MV-4-11 (cell line): ENCODE measurements at regions not wholly inside any gene's neighbourhood (a gene's known extent, or its start where the extent isn't known, plus 50 kb on each side); places are given as distances from the start of the nearest gene placed in this dataset.
"Not testable (repeated sequence)": the region's sequence is repeated elsewhere in the genome, so short reads cannot be mapped to it uniquely, and the experiment has no call there.

ENCODE experiments used
- DNase-seq: peaks from one replicate; lab custom pipeline; 2025; lab: John Stamatoyannopoulos, UW

DNA sequence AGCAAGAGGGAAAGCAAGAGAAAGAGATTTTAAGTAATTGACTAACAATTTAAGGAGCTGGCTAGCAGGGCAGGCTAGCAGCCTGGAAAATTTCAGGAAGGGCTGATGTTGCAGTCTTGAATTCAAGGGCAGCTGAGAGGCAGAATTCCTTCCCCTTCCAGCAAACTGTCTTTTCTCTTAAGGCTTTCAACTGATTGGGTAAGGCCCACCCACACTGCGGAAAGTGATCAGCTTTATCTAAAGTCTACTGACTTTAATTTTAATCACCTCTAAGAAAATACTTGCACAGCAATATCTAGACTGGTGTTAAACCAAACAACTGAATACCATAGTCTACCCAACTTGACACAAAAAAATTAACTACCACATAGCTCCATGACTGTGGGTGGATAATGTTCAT is 303.9 kb downstream of the FZD1 start:
- no peak for DNase-seq

DNA sequence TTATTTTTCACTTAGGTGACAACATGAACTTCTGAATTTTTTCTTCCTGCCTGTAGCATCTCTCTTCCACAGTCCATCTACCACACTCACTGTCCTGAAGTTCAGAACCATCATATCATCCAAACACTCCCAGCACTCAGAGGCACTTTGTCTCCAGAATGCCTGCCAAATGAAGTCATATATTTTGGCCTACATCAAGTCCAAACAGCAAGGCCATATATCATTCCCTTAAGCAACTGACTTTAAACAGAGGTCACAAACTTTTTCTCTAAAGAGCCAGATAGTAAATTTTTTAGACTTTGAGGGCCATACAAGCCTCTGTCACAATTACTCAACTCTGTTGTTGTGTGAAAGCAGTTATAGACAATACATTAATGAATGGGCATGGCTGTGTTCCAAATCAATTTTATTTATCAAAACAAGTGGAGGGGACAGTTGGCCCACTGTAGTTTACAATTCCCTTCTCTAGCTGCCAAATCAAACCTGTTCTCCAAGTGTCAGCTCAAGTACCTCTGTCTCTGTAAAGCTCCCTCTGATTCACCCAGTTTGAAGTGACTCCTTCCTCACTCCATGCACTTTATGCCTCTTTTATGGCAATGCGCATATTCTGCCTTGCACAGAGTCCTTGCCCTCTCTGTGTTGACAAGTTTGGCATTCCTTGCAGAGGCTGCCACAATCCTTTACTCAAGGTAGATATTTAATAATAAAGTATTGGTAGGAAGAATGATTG is 305.7 kb downstream of the FZD1 start:
- no peak for DNase-seq

DNA sequence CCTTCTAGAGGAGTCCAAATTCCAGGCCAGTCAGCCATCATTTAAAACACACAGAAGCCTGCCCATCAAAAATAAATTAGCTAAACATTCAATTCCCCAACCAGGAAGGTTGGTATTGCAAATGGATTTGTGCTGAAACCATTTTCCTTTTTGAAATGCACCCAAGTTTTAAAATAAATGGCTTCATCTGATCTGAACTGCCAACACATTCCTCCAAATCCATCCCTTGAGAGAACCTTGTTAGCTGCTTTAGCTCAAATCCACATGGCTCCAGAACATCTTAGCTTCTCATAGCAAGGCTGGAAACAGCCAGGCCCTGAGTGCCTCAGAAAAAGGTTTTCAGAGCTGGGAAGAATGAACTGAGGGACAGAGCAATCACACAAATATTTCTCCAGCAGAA is 306.3 kb downstream of the FZD1 start:
- no peak for DNase-seq

DNA sequence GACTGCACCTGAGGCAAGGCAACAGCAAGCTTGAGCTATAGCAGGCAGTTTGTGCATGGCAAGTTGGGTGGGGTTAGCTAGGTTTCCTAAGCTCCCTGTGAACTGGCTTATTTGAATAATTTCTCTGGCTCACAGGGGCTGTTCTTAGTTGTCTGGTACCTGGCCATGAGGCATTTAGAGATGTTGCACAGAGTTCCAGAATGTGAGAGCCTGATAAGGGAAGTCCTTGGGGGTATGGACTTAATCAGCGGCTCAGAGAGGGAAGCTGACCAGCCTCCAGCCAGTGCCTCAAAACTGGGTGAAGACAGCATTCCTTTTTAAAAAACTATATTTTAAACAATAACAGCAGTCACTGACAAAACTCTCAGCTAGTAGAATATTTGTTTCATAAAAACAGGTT is 307.4 kb downstream of the FZD1 start:
- DNase-seq = no peak

DNA sequence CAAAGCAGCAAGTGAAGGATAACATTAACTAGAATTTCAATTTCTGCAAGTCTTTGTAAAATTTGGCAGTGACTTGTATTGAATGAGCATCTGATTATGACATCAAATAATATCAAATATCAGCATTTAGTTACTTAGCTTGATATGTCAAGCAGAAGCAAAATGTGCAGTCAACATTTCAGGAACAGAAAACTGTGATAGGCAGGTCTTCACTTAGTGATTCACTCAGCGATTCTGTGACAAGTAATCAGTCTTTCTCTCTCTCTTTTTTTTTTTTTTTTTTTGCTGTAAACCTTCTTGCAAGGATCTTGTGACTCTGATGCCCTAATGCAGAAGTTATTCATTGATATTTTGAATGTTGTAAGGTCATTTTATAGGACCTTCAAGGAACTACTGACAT is 307.1 kb downstream of the MTERF1 start:
- DNase-seq = no peak

DNA sequence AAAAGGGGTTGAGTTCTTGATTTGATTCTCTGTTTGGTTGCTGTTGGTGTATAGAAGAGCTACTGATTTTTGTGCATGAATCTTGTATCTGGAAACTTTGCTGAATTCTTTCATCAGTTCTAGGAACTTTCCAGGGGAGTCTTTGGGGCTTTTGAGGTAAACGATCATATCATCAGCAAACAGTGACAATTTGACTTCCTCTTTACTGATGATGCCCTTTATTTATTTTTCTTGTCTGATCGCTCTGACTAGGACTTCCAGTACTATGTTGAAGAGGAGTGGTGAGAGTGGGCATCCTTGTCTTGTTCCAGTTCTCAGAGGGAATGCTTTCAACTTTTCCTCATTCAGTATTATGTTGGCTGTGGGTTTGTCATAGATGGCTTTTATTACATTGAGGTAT is 304.0 kb downstream of the MTERF1 start:
- not testable (repeated sequence) for DNase-seq

DNA sequence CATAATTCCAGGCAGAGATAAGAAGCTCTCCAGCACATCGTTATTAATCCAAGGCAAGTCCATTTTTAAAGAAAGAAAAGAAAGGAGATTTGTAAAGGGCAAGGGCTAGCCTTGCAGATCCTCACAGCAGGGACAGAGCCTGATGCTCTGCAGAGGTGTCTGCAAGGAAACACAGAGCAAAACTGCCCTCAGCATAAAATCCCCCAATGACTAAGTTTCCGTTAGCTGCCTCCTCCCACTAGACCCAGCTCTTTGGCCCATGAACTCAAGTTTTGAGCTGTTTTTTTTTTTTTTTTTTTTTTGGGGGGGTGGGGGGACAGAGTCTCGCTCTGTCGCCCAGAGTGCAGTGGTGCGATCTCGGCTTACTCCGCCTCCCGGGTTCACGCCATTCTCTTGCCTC is 300.7 kb downstream of the MTERF1 start:
- DNase-seq = no peak

DNA sequence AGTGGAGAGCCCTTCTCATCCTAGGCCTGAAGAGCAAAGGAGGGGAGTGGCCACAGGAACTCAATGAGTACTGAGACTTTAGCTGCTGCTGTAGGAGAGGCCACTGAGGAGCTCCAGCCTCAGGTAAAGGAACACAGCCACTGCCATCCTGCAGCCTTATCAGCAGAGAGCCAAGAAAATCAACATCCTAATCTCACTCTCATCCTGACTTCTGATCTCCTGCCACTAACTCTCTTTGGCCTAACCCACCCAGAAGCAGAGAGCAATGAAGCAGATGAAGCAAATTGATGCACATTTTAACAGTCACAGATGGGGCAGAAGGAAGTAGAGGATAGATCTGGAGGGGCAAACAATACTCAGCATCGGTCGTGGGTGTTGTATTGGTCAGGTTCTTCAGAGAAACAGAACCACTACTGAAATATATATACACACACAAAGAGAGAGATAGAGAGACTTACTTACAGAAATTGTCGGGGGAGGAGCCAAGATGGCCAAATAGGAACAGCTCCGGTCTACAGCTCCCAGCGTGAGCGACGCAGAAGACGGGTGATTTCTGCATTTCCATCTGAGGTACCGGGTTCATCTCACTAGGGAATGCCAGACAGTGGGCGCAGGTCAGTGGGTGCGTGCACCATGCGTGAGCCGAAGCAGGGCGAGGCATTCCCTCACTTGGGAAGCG is 297.6 kb downstream of the MTERF1 start:
- DNase-seq = no peak

DNA sequence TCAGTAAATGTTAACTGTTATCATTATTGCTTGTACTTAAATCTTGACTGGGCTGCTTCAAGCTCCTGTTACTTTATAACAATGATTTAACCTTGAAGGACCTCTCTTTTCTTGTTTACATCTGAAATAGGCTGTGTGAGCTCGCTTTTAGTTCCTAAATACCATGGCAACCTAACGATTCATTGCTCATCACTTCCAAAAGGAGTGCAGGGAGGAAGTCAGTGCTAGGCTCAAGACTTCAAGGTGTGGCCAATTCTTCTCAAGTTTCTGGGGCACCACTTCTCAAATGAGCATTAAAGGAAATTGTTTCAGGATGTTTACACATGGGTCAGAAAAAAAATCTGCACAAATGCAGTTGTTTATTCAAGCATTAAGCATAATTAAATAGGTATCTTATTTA is 284.2 kb downstream of the MTERF1 start:
- no peak for DNase-seq

DNA sequence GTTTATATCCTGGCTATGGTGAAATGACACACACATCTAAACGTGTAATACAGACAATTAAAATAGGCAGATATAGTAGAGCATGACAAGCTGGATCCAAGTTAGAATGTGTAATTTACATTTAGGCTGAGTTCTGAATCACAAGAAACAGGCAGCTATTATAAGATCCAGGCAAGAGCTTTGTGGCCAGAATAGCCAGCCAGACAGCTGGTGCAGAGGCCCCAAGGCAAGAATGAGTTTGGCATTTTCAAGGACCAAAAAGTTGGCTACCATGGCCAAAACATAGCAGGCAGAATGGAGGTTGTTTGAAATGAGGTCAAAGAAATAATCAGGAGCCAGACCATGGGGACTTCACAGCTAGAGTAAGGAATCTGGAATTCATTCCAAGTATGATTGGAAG is 281.7 kb downstream of the MTERF1 start:
- DNase-seq = no peak

DNA sequence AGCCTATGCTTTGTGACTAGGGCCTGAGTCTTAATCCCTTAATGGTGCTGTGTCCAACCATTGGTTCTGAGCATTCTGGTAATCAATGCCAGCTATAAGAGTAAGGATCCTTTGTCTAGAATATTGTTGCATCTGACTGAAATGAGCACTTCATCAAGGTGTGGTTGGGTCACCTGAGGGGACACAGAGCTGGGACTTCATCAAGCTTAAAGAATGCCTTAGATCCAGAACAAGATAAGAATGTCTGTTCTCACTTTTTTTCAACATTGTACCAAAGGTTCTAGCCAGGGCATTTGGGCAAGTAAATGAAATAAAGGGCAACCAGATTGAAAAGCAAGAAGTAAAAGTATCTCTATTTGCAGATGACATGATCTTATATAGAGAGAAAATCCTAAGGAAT is 280.4 kb downstream of the MTERF1 start:
- DNase-seq = no peak

DNA sequence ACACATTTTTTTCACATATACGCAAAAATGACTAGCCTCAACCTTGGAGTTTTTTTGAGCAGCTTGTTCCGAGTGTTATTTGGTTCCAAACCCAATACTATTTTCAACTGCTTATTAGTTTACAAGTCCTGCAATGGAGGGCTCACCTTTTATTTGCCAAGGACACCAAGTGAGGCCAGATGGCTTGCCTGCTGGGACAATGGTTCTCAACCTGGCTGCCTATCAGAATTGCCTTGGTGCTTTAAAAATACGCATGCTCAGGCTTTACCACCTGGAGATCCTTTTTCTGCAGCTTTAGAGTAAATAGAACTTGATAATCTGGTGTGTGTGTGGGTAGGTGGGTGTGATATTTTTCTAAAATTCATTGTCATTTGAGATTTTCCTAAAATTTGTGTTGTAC is 276.8 kb downstream of the MTERF1 start:
- DNase-seq = no peak

DNA sequence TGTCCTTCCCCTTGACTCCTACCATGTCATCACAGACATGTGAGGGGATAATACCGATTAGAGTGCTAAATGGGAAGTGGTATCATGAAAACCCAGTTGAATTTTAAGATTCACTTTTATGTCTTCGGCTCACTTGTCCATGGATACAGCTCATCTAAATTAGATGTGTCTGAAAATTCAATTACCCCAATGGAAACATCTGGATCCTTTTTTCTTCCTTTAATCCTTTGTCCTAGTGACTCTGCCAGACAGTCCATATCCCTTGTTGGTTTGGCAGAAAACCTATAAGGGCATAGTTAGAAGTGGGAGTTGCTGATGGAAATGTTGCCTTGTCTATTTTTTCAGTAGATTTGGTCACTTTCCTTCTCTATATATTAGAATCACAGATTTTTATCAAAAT is 271.9 kb downstream of the MTERF1 start:
- DNase-seq = no peak

DNA sequence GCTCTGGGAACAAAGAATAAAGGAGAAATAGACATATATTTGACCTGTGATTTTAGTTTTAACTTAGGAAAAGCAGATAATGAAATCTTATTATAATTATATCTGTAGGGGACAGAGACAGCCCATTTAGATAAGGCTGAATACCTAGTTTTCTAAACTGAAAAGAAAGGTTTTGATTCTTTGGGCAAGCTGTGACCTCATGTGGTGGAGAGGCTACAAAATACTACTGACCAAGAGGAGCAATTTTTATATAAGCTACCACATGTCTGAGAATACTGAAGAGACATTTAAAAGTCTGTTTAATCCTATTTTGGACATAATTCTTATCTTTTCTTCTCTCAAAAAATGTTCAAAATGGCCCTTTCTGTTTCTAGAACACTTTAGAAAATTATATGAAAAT is 271.0 kb downstream of the MTERF1 start:
- DNase-seq = no peak

DNA sequence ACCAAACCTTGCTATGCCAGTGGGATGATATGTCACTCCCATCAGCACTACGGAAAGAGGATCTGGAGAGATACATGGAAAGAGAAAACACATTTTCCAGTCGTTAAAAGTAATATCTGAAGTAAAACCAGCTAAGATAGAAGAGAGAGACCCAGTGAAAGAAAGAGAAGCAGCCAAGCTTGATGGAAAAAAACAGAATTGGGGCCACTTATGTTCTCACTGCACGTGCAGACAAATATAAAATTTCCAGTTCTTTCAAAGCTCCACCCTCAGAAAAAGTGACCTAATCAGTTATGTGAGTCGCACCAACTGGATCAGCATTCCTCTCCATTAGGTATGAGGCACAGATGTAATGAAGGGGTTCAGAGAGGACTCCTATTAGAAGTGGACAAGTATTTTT is 266.1 kb downstream of the MTERF1 start:
- no peak for DNase-seq

DNA sequence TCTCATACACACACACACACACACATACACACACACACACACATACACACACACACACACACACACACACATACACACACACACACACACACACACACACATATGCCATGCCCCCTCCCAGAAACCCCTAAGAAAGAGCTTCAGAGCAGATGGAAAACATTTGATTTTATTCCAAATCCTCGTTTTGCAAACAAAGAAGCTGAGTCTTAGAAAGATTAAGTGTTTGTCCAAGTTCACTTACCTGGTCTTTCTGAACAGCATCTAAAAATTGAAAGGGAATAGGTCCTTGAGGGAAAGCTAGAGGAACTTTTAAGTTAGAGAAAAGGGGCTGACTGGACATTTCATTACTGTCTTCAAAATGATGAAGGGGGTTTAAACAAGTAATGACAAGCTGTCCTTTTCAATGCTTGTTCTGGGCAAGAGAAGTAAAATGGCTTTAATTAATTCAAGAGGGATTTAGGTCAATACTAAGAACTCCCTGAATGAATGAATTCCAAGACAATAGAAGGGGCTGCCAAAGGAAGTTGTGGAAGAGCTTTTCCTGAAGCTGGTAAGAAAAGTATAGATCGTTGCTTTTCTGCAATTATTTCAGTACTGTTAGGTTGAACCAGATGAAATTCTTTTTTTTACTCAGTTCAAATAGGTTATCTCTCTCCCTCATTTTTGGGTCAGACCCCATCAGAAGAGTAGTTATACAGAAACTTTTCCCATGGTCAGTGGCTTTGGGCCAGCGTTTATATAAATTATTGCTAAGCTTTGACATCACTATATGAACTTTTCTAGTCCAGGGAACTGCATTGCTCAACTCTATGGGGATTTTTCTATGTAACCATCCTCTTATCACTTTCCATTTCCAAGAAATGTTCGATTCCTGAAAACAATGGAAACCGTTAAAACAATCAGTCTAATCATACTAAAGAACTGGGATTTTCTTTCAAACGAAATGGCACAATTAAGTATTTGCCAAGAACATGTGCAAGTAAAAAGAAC is 261.4 kb downstream of the MTERF1 start:
- DNase-seq = no peak

DNA sequence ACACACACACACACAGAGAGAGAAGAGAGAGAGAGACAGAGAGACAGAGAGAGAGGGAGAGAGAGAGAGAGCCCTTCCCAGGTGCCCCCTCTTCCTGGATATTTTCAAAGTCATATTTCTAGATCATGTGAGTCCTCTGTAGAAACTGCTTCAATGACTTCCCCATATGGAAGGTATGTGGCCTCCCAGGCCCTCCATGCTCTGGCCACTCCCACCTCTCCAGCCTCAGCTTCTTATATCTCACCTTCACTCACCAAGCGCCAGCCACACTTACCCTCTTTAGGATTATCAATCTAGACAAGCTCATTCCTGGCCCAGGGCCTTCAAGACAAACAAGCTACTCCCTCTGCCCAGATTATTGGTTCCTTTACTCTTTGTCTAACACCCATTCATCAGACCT is 259.7 kb downstream of the MTERF1 start:
- DNase-seq = no peak

DNA sequence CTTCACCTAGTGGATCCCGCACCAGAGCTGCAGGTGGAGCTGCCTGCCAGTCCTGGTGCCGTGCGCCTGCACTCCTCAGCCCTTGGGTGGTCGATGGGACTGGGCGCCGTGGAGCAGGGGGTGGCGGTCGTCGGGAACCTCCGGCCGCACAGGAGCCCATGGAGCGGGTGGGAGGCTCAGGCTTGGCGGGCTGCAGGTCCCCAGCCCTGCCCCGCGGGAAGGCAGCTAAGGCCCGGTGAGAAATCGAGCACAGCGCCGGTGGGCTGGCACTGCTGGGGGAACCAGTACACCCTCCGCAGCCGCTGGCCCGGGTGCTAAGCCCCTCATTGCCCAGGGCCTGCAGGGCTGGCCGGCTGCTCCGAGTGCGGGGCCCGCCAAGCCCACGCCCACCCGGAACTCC is 253.2 kb downstream of the MTERF1 start:
- not testable (repeated sequence) for DNase-seq

DNA sequence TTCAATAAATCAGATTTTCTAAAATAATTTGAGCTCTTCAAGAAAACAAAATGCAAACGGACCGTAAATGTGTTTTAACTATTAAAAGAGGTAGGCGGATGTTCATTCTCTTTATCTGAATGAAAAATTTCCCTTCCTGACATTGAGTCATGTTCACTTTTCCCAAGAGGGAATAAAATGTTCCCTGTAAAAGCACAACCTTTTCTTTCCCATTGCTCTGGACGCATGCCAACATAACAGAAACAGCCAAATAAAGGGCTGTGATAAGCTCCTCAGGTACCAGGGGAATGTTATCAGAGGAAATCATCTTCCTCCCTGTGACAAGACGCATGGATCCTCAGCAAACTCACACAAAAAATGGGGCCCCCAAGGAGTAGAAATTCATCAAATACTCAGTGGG is 251.8 kb downstream of the MTERF1 start:
- DNase-seq = no peak

DNA sequence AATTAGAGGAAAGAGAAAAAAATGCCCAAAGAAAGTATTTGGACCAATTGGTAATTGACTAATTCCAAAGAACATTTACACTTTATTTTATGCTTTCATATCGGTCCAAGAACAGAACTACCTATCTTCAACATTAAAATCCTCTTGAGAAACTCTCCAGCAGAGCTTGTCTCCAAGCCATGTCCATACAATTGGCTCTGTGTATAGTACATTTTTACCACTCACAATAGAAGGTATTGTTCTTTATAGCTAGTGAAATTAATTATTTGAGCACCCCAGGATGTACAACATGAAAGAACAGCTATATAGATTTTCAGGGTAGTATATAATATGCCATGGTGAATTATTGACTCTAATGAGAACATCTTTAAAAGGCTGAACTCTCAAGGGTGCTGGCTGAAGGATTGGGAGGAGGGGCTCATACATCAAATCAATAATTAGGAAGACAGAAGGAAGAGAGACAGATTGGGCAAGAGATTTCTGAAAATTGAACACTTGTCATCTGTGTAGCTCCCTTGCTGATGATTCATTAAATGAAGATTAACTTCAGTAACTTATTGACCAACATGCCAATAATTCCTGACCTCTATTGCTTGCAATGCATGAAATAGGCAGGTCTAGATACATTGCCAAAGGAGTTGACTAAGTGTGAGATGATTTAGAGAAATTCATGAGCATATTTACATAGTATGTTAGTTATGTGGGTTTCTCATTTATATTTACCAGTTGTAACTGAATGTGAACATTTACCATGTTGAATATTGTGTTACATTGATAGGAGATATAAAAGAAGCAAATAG is 249.7 kb downstream of the MTERF1 start:
- no peak for DNase-seq

DNA sequence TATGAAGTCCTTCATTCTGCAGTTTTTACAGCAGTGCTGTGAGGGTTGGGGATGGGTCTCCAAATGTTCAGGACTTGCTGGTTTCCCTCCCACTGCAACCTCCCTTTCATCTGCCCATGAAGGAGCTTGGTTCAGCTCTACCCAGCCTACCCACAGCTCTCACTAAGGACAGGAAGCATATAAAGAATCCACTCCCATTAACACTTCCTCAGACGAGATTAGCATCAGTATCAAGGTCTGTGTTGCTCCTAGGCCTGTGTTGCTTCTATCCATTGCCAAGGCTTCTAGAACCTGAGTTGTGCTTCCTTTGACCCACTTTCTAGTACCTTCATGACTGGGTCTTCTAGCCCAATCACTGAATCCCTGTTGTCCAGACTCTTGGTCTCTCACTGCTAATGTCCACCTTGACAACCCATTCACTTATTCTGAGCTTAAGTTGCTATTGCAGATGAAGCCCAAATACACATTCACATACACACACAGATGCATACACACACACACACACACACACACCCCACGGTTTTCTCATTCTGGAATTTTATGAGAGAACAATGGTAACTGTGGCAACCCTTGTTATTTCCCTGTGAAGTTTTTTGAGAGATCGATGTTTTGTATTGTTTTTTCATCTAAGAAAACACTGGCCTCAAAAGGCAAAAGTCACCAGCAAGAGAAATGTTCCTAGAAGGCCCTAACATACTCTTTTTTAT is 248.1 kb downstream of the MTERF1 start:
- no peak for DNase-seq
